HG02840 (cell line): ENCODE measurements at regions not wholly inside any gene's neighbourhood (a gene's known extent, or its start where the extent isn't known, plus 50 kb on each side); places are given as distances from the start of the nearest gene placed in this dataset.
"Not testable (repeated sequence)": the region's sequence is repeated elsewhere in the genome, so short reads cannot be mapped to it uniquely, and the experiment has no call there.

Experiments
- ATAC-seq: cut with Tn5 transposase; IDR thresholded peaks from one replicate; pipeline ENCODE4 v1.9.1; 2021; ENCODE audit warnings: mild to moderate bottlenecking, moderate library complexity, moderate number of reproducible peaks; ENCODE audit not compliant: unreplicated experiment, low FRiP score

DNA sequence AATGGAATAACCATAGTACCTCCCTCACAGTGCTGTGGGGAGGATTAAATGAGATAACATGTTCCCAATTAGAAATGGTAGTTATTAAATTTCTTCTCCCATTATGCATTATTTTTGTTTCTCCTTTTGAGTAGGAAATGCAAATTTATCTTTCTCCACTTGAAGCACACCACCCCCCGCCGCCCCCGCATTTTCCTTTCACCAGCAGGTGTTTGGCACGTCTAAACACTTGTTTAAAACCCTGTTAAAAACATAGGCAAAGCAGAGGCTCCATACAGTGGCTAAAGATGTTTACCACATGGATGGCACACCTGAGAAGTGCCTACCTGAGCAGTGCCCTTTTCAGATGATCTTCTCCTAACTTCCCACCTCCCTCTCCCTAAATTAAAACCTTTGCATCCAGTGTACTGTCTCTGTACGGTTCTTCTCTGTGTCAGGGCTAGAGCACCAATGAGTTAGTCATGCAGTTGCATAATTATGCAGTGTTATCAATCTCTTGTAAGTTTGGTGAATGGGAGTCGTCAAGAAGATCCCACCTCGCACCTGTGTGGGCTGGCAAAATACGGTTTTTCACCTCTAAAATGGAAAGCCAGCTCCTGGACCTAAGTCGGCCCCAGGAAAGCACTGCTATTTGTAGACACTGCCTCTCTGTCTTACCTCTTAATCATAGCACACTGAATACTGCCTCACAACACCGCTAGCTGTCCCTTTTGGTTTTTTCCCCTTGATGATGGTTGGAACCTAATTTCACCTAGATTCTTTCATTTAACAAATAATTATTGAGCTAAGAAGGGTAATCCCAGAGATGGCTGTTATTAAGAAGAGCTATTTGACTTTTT, 122.0 kb downstream of the CT47B1 start:
- no peak for ATAC-seq

DNA sequence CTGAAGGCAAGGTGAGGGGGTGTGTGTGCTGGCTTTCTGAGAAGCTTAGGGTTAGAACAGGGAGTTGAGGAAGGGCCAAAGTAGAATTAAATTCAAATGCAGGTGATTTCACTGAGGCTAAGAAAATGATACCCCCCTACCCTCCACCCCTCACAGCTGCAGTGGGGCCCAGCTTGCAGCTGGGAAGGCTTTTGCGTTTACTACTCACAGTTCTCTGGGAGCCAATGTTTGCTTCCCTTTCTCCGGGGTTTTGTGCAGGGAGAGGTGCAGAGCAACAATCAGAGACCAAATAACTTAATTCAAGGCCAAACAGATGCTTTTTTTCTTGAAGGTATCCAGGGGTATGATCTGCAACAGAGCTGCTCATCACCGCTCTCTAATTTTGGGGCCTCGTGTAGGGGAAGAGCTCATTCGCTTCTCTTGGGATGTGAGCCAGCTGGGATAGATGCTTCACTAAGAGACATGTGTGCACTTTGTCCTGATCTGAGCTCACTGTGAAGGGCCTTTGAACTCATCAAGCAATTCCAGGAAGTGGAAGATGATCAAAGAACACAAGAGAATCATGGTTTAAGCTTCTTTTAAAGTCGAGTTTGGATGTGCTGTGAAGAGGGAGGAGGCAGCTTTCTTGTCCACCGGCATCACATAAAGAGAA, 122.7 kb upstream of the C1GALT1C1 start:
- no peak for ATAC-seq

DNA sequence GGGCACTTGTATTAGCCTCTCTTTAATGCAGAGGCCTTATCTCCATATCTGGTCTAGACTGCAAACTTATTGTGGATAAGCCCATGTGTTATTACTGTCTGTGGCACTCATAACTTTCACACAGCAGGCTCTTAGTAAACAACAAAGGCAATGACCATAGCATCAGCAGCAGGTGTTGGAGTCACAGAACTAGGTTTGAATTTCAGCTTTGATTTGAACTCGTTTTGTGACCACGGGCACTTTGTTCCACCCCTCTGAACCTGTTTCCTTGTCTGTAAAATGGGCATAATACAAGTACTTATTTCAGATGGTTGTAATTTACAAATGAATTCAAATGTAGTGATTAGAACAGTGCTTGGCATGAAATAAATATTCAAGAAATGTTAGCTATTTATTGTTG, 121.8 kb upstream of the C1GALT1C1 start:
- no peak for ATAC-seq

DNA sequence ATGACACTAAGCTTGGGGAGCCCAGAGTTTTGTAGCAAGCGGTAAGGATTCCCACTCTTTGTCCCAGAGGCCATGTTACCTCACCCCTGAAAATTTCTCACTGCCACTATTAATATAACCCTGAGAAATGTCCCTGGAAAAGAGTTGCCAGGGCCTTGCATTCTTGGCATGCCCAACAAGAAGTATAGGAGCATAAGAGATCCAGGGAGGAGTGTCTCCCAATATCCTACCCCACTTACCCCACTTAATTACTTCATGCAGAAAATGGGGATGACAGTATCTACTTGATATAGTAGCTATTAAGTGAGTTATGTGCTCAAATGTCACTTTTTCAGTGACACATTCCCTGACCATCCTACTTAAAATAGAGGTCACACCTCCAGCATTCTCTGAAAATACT, 120.5 kb upstream of the C1GALT1C1 start:
- ATAC-seq, result no peak

DNA sequence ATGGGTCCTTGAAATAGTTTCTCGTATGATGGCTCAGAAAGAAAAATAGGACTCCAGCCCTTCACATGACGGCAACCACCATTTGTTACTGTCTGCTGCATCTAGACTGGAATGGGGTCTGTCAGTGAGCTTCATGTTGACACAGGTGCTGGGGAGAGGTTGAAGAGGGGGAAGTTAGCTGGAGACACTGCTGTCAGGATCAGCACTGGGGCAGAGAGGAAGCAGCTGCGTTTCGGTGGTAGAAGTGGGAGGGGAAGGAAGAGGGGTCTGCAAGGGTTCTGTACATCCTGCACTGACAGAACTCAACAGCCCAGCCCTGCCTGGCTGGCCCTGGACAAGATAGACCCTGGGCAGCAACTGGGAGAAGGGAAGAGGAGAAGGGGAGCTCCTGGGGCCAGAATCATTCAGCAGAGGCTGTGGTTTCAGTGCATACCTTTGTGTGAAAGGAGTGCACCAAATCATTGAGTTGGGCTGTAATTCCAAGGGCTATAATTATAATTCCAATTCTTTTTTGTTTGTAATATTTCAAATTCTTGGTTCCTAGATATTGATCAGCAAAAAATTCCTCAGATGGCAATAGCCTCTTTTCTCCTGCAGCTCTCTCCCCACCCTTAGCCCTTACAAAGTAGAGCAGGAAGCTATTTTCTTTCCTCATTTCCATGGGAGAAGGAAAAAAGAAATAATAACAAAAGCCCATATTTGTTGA, 119.4 kb upstream of the C1GALT1C1 start:
- ATAC-seq, result peak; percentile 71

DNA sequence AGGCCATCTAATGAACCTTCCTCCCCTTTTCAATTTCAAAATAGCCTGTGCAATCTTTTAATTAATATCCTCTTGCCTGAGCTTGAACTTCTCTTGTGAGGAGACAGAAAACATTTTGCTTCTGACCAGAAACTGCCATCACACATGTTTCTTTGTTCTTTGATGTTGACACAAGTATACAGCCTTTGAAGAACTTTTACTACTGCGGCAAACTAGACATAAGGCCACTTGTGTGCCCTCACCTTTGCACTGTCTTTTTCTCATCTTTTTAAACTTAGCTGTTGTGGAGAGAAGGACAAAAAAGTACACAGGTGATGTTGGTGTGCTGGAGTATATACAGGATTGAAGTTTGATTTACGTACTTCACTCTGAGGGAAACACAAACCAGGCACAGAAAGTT, 116.3 kb upstream of the C1GALT1C1 start:
- ATAC-seq, result no peak

DNA sequence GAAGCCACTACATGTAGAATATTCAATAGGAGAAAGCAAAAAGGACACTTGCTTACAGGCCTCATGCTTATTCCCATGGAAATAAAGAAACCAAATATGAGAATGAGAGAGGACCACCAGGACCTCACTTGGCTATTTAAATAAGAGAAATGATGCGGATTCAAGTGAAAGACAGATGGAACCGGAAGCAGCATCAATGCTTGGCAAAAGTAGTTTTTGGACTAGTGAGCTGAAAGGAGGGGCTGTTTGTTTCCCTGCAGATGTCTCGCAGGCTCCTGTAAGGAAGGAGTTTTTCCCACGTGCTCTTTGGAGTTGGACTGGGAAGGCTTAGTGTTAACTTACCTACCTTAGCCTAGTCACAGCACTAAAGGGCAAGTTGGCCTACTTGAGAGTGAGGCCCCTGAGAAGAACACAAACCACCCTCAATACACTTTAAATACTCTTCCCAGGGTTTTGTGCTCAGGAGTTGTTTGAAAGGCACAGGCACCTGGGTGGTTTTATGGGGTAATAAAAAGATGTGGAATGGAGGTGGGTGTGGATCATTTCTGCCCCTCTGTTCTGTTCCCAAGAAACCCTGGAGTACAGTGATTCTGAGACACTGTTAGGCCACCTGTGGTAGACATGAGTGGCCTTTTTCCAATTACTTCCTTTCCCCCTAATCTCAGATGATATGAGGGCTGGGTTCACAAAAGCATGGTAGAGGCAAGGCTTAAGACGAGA, 113.3 kb upstream of the C1GALT1C1 start:
- ATAC-seq, result no peak

DNA sequence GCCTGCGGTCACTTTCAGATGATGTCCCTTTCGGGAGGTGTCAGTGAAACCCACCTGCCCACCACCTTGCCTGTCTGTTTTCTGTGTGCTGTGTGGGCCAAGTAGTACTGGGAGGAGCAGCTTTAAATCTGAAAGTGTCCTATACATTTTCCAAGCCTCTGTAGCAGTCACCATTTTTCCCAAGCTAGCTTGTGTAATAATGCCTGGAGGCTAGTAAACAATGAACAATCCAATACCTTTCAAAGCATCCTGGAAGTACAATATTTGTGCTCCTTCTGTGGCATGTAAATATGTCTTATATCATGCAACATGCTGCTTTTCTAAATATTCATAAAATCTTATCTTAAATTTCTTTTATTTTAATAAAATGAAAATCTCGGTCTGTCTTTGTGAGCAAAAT, 111.6 kb upstream of the C1GALT1C1 start:
- ATAC-seq, result no peak

DNA sequence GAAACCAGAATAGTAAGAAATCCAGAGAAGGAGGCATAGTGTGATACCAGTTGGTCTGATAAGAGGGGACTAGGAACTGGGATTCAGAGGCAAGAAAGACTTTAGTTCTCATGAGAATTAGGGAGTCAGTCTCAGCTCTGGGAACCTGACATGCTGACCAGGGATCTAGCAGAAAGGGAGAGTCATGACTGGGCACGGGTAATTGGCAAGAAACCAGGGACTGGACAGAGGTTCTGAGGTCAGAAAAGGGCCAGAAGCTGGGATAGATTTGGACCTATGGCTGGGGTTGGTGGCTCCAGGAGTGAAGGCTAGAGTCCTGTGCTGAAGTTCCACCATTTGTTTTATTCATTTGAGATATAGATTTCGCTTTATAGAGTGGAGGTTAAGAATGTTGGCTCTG, 110.2 kb upstream of the C1GALT1C1 start:
- no peak for ATAC-seq

DNA sequence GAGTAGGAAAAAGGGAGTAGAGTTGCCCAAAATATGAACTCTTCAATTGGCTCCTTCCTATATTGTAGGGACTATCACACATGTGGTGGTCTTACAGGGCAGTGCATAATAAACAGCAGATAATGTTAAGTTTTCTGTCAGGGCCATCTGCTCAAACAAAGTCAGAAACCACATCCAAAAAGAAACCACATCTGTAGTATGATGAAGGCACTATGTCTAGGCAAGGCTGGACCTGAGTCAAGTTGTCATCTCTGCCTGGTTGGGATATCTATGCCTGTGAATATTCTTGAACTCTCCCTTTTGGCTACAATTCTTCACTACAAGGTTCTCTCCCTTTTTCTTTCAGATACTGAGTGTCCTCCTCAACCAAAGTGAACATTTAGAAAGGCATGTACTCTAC, 109.4 kb upstream of the C1GALT1C1 start:
- no peak for ATAC-seq

DNA sequence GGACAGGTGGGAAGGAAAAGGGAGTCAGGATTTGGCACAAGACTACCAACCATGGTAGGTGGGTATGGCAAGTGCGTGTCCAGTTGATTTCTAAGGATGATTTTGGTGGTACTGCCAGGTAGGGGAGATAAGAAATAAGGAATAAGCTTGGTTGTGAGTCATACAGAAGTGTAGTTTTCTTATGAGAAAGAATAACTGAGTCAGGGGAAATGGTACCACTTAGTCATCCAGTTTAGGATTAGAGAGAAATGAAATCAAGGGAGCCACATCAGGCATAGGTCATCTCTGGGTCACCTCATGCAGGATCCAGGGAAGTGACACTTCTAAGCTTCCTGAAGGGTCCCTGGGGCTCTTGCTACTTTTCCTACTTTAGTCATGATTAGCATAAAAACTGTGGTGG, 107.1 kb upstream of the C1GALT1C1 start:
- no peak for ATAC-seq

DNA sequence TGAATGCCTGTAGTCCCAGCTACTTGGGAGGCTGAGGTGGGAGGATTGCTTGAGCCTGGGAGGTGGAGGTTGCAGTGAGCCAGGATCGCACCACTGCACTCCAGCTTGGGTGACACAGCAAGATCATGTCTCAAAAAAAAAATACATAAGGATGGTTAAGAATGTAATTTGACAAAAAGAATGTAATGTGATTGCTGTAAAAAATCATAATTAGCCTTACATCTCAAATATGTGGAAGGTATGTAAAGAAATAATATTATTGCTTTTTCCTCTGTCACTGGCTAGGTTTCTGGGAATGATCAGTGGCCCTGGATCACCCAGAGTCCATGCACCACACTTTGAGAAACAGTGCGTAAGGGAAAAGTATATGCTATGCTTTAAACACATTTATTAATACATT, 106.1 kb upstream of the C1GALT1C1 start:
- ATAC-seq, result no peak

DNA sequence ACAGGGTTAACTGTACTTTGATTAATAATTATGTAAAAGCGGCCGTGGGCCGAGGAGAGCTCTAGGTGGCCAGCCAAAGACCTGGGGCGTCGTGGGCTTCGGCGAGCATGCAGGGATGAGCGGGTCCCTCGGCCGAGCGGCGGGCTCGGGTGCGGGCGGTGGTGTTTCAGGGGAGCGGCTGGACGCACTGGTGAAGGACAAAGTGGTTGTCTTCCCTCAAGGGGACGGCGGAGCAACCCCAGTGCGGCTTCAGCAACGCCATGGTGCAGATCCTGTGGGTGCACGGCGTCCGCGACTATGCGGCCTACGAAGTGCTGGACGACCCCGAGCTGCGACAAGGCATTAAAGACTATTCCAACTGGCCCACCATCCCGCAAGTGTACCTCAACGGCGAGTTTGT, 103.0 kb upstream of the C1GALT1C1 start:
- ATAC-seq, result no peak

DNA sequence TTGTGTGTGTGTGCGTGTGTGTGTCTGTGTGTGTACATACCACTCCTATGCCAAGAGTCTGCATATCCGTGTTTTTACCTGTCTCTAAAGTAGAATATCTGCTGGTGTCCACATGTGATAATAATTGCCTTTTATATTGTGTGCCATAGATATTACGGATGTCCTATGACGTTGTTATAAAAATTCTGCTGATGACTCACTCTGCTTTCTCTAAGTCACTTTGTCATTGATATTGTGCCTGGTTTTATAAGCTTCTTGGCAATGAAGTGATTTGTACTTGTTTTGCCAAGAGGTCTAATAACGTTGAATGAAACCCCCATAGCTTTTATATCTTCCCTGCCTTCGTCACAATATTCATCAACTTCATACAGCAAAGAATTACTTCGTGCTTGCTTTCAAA, 102.6 kb upstream of the C1GALT1C1 start:
- no peak for ATAC-seq

DNA sequence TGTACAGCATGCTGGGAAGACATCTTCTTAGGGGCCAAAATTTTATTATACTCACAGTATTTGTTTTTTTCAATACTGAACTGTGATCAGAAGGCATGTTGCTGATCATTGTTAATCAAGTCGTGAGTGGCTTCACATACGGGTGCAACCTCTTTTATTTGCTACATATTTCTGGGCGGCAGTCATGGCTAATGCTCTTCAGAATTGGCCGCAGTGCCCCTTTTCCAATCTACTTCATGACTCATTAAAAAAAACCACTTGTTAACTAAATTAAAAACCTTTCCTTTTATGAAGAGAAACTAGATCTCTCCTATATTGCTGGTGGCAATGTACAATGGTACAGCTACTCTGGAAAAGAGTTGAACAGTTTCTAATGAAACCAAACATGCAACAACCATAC, 101.5 kb upstream of the C1GALT1C1 start:
- no peak for ATAC-seq

DNA sequence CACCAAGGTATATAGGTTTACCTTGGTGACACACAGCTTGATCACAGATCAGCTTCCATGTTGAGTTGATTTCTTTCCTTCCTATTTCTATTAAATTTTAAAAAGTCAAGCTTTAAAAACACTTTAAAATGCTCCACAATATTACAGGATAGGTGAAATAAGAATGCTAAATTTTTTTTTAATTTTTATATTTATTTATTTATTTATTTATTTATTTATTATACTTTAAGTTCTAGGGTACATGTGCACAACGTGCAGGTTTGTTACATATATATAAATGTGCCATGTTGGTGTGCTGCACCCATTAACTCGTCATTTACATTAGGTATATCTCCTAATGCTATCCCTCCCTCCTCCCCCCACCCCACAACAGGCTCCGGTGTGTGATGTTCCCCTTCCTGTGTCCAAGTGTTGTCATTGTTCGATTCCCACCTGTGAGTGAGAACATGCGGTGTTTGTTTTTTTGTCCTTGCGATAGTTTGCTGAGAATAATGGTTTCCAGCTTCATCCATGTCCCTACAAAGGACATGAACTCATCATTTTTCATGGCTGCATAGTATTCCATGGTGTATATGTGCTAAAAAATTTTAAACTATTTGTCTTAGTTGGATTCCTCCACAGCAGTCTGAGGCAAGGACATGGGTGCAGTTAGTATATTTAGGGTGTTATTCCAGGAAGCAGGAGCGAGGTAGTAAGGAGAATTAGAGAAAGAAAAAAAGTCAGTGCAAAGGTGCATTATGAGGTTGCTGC, 99.8 kb upstream of the C1GALT1C1 start:
- ATAC-seq, result not testable (repeated sequence)

DNA sequence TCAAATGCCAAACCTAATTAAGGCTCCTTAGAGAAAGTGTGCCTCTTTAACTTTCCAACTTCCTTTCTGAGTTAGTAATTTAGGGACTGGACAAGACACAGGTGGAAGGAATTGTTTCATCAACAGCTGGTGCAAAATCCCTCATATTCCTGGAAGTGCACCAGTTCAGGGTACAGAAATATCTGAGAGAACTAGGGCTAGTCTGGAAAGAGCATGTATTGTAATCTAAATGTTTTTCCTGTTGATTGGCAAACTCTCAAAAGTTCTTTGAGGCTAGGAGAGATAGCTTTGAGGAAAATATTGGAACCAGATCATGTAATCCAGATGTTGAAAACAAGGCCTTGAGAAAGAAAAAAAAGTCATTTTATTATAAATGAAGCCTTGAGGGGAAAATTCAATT, 98.1 kb upstream of the C1GALT1C1 start:
- no peak for ATAC-seq

DNA sequence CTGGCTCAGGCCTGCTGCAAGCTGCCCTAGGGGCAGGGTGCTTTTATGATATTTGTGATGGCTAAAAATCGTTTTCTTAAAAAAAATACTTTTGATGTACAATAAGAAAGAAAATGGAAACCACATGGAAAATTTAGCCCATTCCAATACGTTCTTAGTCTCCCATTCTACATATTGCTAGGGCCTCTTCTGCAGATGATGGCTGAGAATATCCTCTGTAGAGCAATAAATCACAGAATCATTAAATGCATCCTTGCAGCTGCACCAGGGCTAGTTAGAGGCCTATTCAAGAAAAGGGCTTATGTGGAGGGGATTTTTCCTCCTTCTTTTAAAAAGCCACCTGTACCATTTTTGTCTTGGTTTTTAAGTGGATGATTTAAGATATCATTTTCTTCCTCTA, 97.6 kb upstream of the C1GALT1C1 start:
- no peak for ATAC-seq

DNA sequence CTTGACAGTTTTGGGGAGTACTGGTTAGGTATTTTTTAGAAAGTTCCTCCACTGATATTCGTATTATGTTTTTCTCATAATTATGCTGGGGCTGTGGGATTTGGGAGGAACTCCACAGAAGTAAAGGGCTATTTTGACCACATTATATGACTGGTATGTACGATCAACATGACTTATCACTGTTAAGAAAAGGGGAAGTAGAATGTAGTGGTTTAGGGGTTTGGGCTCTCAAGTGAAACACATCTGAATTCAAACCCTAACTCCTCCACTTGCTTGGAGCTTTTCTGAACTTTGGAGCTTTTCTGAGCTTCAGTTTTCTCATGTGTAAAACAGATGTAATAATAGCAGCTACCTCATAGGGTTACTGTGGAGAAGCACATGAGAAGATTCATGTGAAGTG, 96.4 kb upstream of the C1GALT1C1 start:
- peak; percentile 99 for ATAC-seq

DNA sequence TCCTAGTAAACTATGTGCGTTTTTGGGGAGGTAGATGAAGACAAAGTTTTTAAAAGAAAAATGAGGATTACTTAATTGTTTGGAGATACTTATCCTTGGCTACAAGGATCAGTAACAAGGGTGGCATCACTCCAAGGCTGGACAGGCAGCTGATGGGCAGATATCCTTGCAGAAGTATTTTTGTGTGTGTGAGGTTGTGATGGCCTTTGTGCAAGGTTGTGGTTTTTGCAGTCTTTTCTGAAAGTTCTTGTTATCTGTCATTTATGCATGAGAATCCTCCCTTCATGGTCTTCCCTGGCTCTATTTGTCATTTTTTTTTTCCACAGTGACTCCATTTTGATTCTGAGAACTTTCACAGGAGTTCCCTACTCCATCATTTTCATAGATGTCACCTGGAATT, 96.0 kb upstream of the C1GALT1C1 start:
- no peak for ATAC-seq
